ENCODE measurements at regions not wholly inside any gene's neighbourhood (a gene's known extent, or its start where the extent isn't known, plus 50 kb on each side); places are given as distances from the start of the nearest gene placed in this dataset.

DNA sequence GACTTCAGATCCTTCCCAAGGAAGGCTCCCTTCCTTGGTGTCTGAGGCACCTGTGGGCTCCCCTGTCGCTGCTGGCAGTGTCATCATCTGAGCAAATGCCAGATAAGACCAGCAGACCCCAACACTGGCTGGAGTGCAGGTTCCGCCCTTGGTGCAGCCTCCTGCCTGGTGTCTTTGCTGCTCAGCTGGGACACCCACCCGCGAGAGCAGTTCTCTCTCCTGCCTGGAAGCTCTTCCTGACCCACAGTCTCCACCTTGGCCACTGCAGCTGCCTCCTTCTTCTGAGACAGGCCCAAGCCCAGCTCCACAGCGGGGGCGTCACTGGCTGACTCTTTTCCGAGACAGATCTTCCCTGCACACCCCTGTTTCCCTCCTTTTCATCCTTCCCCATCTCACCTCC lies 395.7 kb upstream of the MAP3K7 start:
- no peak for DNase-seq

DNA sequence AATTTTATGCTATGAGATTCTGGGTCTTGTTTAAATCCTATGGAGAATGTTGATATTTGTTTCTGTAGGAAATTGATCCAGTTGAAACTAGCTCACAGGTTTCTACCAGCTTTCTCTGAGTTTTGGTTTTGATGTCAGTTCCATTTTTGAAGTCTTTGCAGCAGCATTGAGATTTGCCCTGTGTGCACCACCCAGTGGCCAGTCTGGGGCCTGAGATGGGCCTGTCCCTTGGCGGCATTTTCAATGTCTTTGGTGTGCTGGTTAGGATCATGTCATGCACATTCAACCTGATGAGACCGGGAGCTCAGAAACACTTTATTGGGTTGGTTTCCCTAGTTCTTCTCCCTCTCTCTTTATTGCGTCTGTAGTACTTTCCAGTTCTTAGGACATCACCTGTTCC lies 395.2 kb upstream of the MAP3K7 start:
- DNase-seq, result no peak

DNA sequence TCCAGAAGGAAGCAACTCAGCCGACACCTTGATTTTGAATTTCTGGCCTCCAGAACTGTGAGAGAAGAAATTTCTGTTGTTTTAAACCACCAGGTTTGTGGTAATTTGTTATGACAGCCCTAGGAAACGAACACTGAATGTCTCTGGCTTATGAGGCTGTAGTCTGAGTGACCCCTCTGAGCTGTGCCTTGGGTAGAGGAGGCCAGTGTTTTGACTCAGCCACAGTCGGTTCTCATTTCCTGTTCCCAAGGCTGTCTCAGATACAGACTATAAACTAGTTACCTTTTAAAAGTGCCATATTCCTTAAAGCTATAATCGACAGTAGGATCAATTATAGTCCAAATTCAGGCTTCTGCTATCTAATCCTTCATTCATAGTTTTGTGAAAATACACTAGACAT lies 391.2 kb upstream of the MAP3K7 start:
- no peak for DNase-seq

DNA sequence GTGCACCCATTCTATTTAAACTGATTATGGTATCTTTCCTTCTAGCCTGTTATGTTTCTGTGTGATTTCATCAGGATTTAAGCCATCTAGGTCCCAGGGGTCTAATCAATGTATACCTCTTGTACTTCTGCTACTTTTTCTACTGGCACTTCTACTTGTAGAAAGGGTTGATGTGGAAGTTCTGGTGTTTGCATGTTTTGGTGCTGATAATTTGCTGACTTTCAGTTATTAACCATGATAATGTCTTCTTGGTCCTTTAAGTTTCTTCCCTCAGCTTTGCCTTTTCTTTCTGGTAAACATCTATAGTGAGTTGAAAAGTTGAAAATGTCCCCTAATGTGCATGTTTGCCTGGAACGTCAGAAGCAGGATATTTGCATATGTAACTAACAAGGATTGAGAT lies 390.6 kb upstream of the MAP3K7 start:
- no peak for DNase-seq

DNA sequence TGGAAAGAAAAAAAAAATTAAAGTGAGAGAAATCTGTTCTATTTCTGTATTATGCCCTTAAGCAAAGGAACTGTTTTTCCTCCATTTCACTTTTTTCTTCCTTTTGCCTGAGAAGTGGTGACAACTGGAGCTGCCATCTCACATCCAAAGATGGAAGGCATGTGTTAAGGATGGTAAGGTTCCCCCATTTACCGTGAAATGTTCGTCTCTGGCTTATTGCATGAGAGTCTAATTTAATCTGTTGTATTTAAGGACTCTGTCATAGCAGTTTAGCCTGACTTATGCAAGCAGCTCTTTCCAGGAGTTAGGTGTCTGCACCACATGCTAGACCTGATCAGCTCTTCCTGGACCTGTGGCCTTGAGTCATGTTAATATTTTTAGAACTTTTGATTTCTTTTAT lies 389.5 kb upstream of the MAP3K7 start:
- DNase-seq, result no peak

DNA sequence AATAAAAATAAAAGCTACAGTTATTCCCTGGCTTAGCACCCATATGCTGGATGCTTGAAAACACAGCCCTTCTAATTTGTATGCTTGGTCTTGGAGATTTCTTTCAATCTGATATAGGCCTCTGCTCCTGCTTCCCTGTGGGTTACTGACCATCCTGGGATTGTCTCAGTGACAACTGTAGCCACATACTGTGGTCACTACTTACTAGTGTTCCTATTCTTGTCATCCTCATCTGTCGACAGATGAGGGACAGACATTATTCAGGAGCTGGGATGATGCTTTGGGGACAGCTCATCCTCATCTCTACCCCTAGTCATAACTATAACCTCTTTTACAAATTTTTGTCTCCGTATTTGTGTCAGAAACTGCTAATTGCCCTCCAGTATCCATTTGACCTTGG lies 388.9 kb upstream of the MAP3K7 start:
- no peak for DNase-seq

DNA sequence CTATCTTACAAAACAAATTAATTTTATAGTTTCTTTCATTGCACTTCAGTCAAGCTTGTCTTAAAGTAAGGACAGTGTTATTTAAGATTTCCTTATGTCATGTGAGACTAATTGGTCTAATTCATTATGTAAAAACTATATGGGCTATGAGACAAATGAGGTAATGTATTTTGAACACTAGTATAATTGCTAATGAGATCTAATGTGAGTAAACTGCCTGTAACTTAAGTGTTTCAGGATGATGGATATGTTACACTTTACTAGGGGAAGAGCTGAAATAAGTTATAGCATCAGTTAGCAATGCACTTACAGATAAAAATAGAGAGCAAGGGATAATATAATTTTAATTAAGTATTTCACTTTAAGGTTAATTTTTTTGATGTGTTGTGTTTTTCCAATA lies 386.3 kb upstream of the MAP3K7 start:
- DNase-seq, result no peak

DNA sequence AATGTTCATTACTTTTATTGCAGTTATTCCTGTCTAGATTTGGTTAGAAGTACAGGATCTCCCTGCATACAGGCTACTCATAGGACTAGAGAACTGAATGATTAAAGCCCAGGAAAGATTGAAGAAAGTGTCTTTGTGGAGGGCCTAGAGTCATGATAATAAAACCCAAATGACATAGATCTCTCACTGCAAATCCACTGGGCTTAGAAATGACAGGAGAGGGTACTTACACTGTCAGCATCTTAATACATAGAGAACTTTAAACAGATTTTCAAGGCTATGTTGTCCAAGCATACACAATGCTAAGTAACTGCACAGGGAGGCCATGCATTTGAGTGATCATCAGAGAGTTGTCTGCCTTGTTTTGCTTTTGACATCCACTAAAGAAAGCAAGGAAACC lies 383.8 kb upstream of the MAP3K7 start:
- DNase-seq, result no peak

DNA sequence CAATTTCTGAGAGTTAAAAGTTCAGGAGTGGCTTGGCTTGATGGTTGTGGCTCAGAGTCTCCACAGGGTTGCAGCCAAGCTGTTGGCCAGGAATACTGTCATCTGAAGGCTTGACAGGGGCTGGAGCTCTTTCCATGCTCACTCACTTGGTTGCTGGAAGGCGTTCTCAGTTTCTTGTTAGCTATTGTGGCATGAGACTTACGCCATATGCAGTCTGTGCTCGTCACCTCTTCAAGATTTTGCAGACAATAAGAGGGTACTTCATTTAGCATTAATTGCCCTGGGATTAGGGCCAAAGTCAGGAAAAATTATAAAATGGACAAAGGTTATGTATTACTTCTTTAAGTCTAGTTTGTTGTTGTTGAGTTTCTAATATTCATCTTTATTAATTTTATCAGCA lies 380.6 kb upstream of the MAP3K7 start:
- DNase-seq, result no peak

DNA sequence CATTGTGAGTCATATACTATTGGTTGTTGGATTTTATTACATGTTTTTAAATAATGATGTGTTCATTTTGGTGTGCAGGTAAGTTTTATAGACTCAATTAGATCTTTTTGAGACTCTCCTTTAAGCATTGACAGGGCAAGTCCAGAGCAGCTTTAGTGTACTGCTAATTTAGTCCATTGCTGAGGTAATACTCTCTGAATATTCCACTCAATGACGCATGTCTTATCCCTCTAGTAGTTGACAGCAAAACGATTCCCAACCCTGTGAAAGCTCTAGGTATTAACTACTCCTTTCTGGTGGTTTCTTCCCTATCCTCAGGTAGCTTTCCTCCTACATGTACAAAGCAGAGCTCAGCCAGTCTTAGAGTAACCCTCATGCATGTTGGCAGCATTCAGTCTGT lies 373.5 kb upstream of the MAP3K7 start:
- DNase-seq, result no peak

DNA sequence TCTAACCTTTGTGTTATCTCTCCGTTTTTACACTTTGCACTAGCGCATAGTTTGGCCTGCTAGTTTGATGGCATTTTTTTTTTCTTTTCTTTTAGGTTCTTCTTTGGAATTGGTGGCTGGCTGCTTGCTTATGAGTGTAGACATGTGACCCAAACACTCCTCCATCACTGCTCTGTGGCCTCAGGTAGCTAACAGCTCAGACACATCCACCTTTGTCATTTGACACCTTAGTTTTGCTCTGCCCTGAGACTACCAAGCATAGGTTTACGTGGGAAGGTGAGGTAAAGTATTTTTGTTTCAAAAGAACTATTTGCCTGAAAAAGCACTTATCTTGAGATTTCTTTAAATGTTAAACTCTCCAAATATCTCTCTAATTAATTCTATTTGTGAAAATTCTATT lies 368.4 kb upstream of the MAP3K7 start:
- DNase-seq, result no peak

DNA sequence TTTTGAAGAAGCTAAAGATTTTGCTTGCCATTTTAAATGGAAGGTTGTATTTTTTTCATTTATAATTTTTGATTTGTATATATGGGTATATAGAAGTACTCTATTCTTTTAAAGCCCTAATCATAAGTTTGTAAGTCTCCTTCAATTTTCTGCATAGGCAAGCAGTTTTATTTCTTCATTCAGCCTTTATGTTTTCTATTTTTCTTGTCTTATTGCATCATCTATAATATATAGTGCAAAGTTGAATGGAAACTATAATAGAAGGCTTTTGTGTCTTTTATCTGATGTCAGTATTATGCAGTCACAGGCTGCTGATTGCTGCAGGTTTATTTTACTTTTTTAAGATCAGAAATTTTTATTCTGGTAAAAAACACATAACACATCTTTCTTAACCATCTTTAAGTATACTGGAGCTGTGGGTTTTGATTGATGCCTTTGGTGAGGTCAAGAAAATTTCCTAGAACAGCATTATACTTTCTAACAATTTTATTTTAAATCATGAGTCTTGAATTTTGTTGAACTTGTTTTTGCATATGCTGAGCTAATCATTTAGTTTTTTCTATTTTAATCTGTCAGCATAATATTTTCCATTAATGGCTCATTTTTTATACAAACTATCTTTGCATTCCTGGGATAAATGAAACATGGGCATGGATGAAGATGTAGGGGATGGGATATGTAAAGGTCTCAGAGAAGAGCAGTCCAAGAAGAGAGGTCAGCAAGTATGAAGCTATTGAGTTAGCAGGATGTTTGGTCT lies 366.7 kb upstream of the MAP3K7 start:
- no peak for DNase-seq

DNA sequence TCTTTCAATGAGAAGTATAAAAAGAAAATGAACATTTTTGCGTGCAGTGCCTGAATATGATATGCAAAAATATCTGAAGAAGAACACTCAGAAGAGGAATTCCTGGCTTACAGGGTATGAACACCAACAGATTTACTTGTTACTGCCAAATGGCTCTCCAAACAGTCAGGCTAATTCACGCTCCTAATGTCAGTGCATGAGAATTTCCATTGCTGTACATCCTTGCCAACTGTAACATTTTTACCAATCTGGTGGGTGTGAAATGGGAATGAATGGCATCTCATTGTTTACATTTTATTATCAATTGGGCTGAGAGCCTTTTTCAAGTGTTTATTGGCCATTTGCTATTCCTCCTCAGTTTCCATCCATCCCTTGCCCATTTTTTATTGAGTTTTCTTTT lies 365.3 kb upstream of the MAP3K7 start:
- DNase-seq, result no peak

DNA sequence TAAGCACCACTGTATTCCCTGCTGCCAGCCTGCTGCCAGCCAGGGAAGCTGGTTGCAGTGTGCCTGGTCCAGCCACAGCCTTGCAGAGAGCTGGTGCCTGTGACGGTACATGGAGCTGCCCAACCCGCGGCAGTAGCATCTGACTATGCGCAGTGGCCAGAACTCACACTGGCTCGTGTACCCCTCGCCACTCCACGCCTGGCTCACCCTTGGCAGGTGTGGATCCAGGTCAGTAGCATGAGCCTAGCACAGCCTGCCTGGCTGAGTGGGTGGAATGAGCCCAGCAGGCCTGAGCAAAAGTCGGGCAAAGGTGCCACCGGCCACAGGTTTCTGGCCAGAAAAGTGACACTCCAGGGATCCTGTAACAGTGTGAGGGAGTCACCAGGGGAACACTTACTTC lies 361.7 kb upstream of the MAP3K7 start:
- DNase-seq, result no peak

DNA sequence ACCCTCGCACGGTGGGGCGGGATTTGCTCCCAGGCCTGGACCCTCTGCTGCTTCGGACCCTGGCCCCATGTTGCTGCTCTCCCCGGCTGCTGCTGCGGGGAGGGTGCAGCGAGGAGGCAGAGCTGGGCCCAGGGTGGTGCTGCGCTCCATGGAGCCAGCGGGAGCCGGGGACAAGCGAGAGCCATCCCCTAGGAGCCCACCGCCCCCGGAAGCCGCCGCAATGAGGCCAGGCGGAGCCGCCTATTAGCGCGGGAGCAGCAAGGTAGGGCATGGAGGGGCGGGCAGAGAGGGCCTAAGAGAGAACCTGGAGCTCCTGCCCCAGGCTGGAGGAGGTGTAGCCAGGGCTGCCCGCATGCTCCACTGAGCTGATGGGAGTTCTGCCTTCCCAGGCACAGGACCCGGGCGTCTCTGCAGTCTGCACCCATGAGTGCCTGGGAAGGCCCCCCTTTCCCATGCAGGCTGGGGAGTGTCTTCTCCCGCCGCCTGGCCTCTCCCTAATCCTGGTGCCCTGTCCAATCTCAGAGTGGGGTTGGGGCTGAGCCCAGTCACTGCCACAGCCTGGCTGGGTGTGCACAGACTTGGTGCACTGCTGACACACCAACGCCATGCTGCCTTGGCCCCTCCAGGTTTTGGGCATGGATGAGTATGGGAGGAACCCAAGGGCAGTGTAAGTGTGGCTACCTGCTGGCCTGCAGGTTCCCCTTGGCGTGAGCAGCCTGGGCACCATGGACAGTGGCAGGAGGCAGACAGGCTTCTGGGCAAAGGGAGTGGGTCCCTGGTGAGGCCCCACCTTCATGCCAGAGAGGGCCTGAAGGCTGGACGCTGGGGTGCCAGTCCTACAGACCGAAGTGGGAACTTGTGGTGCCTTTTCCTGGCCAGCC lies 360.6 kb upstream of the MAP3K7 start:
- no peak for DNase-seq

DNA sequence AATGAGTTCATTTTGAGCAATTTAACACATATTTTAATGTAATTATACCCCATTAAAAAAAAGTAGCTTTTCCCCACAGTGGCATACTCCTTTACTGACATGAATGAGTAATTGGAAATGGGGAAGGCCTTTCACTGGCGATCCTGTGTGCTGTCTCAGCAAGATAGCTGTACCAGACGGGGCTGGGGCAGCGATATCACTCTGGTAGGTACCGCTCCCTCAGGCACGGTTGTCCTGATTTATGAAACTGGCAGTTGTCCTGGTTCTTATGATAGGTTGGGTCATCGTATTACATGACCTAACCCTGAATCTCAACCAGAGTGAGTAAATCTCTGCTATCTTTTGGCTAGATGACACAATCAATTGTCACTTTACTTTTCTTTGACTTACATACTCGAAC lies 355.0 kb upstream of the MAP3K7 start:
- no peak for DNase-seq

DNA sequence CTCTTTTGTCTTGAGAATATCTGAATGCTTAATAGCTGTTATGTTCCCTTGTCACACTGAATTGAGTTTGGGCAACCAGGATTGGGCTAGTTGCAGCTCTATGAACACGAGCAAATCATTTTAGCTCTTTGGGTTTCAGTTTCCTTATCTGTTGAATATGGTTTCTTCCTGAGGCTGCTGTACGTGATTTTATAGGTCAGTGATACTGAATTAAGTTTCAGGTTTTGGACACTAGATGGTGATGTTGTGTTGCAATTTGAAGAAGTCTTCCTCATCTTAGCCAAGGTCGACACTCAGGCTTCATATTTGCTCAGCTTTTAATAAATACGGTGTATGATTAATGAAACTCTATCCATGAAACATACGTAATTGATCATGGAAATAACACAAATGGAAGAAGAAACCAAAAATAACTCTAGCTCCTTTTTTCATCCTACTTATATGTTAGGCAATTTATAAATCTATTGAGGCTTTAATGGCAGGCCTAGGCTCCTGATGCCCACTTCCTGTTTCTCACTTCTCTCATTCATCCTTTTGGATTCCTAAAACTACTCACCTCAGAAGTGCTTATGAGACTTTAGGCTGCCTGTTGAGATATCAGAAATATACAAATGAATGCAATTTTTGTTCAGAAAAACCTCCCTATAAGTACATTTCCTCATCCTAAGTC lies 354.1 kb upstream of the MAP3K7 start:
- DNase-seq, result no peak

DNA sequence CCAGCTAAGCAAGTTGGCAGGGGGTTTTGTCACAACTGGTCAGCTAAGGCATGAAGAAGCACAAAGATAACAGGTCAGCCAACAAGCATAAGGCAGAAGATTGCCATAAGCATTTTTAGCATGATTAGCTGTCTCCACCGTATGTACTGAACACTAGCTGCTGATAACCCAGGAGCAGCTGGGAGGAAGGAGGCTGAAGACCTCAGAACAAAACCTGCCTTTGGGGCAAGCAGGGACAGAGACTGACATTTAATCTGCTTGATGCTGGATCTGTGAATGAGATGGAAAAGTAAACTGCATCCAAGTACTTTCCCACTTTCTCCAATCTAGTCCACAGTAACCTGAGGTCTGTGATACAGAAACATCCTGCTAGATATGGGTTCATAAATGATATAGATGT lies 353.0 kb upstream of the MAP3K7 start:
- DNase-seq, result no peak

DNA sequence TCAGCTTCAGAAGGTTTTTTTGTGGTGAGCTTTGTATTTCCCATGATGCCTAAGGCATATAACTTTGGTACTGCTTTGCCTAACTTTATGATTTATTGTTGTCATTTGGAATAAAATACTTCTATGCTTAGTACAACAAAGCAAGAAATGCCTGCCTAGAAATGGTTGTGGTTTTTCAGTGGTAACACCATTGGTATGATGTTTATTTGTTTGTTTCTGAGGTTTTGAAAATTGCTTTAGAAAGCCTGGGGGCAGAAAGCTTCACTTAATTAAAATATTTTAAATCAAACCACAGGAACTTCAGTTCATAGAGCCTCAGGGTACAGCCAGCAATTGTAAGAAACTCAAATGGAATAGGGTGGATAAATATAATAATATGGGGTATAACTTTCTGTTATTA lies 351.2 kb upstream of the MAP3K7 start:
- DNase-seq, result no peak

DNA sequence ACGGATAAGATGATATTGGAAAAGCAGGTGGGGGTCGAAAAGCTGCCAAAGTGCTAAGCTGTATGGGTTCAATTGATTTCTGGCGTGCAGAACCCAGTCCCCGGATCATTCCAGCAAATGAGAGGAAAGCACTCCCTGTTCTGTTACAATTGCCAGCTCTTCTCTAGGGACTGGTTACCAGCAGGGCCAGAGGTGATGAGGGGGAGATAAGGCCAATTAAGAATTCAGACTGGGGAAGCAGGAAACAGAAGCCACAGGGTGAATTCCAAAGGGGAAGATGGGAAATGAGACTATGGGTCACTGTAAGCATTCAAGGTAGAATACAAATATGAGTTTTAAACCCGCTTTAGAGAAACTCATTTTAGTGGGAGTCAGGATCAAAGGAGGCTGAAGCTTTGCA lies 349.4 kb upstream of the MAP3K7 start:
- no peak for DNase-seq

DNA sequence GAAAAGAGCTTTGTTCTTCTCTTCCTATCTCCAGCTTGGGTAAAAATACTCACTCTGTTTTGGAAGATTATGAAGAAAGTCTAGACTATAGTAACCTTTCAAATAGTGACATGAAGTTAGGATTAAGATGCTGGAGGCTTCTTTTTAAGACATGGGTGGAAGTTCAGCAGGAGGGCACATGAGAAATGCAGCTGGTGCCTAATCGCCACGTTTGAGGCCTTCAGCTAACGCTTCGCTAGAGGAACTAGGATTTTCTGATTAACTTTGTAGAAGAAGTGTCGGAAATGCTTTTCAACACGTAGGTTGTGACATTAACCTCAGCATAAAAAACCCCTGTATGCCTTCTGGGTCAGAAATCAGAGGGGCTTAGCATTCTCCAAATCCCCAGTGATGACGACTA lies 348.1 kb upstream of the MAP3K7 start:
- DNase-seq, result no peak

DNA sequence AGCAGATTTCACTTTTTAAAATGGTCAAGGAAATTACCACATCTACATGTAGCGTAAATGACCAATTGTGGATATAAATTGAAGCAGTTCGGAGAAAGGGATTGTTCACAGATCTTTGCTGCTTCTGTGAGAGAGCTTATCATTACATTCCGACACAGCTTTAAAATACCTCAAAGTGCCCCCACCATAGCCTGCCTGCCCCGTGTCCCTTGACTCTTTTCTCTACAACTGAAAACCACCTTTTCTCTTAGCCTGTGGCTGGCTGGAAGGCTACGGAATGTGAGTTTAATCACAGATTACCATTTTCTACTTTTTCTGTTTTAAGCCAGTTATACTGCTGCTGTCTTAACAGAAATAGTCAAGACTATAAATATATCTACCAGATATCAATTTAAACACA lies 347.2 kb upstream of the MAP3K7 start:
- no peak for DNase-seq

DNA sequence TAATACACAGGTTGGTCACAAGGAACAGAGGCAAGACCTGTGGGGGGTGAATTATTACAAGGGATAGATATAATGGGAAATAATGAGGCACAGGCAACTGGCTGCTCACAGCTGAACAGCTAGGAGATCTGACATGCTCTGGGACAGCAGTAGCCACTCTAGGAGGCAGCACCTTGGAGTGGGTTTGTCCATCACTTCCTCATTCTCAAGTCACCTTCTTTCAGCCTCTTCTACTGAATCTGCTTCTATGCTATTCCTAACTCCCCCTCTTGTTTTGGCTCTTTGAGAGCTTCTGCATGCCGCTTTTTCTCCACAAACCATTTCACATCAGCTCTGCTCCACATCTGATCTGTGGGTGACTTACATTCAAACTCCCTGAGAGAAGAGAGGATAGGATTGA lies 345.5 kb upstream of the MAP3K7 start:
- no peak for DNase-seq

DNA sequence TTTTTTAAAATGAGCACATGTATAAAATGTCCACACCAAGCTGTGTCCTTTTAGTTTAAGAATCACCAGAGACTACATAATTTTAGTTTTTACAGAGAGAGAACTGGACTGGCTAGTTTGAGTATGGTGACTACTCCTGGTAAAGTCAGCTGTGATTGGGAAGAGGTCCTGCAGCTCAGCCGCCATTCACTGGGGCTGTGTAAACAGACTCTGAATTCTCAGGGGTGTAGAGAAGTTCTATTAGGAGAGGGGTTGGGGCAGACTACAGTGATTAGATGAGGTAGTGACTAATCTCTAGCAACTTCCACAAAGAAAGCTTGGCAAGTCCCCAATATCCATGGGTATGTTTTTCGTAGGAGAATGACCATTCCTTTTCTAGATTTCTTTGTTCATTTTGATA lies 341.2 kb upstream of the MAP3K7 start:
- DNase-seq, result no peak
